Endometrial microvascular endothelial cells (primary cell): ENCODE measurements at regions not wholly inside any gene's neighbourhood (a gene's known extent, or its start where the extent isn't known, plus 50 kb on each side); places are given as distances from the start of the nearest gene placed in this dataset.

ENCODE experiments used
- in situ Hi-C: cut with HindIII; loops from 2 replicates; pipeline ENCODE4 v1.10.0; 2017; ENCODE audit warnings: low sequenced_read_pairs, low pct_unique_long_range_greater_than_20kb; ENCODE audit errors: inconsistent ontology term

DNA sequence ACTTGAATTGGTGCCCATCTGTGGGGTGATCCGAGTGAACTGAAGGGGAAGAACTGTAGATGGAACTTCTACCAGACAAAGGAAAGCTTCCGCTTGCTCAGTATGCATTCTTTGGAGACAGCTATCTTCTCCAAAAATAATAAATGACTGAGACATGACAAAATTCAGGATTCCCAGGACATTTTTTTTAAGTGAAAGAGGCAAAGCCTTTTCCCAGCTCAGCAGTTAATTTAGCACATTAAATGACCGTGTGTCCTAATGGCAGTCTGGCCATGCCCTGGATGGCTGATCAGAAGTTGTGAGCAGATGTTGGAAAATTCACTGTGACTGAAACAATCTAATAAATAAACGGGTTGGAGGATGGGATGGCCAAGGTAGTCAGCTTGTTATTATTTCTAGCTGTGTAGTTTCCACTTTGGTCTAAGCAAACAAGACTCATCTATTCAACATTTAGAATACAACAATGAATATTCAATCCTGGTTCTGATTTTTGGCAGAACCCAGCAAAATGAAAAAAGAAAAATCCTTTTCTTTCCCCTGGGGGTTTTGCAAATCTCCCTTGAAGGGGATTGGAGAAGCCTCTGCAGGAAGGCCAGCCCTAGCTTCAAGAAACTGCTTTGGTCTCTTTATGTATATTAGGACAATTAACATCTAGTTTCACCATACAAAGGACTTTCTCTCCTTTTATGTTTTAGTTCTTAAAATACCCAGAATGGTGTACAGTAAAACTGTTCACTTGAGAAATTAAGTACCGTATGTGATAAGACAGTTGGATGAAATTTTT lies 540.9 kb upstream of the MDFIC2 start:
- in situ Hi-C loops, result no loop called here

- in situ Hi-C loops, result no loop called here
Measured at GRCh38 chr3:70849911-70850699, 537.7 kb upstream of the MDFIC2 start.

DNA sequence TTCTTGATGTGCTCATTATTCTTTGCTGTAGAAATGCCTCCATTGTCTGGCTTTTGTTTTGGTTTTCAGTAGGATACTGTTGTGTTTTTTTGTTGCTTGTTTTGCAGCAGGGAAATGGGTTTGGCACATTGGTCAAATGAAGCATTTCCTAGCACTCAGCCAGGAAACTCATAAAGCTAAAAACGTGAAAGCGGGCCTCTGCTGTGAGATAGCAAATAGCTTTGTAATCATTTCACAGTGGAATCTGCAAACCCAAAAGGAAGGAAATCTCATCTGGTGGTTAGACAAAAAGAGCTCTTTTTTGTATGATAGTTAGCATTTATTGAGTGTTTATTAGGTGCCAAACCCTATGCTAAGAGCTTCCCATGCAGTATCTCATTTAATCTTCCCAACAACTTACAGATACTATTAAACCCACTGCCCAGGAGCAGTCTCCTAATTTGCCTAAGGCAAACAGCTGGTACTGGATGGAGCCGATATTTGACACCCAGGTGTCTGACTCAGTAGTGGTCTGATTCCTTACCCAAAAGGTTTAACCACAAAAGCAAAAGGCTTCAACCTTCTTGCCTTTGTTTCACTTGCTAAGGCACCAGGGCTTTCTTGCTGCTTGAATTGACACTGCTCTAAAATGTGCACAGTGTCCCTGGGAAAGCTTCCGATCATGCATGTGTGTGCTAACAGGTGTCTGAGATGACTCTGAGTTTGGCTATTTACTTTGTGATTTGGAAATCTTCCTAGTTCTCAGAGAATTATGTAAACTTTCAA lies 527.9 kb upstream of the MDFIC2 start:
- in situ Hi-C loops, result no loop called here

GRCh38 chr3:70833239-70833960 lies 521.0 kb upstream of the MDFIC2 start:
- in situ Hi-C loops, result no loop called here

DNA sequence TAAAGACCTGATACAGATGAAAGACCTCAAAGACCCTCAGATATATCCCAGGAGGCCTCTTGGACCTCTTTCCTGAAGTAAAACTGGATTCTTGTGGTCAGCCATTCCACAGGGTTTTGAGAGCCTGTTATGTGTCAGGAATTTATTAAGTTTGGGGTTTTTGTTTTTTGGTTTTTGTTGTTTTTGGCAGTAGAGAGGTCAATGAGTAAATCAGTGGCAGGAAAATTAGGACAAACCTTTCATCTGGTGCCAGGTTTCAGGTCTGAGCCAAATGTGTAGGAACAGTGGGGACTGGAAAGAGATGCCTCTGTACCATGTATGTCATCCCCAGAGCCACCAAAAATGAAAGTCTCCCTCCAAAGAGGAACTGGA lies 520.4 kb upstream of the MDFIC2 start:
- in situ Hi-C loops, result no loop called here

GRCh38 chr3:70832089-70832833 lies 519.8 kb upstream of the MDFIC2 start:
- in situ Hi-C loops, result no loop called here

DNA sequence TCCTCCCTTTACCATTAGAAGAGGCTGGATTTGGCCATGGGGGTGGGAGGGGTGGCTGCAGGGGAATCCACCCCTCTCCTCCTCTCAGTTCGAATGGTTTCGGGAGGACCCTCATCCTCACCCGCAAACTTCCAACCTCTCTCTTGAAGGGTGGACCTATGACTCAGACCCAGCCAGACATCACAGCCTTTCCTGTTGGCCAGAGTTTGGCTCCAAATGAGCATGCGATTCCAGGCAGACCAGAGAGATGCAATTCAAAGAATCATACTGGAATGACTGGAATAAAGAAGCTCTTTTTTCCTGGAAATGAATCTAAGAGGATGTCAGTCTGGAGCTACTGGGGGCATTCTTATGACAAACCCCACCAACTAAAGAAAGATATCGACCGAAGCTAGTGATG lies 516.7 kb upstream of the MDFIC2 start:
- in situ Hi-C loops, result no loop called here

- in situ Hi-C loops, result no loop called here
Measured at GRCh38 chr3:70824773-70825172, 512.3 kb upstream of the MDFIC2 start.

DNA sequence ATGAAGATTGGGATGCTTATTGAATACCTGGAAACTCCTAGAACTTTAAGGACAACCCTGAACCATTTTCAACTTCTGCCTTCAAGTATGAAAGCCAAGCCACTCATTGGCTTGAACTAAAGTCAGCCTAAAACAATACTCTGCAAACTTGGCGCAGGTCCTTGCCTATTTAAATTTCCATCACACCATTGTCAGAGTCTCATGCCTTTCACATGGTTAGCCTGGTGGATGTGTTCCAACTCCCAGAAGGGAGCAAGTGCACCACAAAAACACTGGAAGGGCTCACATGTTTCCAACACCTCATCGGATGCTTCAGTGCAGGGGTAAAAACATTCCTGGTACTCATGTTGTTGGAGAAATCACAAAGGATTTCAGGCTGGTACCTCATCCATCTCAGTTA lies 511.6 kb upstream of the MDFIC2 start:
- in situ Hi-C loops, result no loop called here

DNA sequence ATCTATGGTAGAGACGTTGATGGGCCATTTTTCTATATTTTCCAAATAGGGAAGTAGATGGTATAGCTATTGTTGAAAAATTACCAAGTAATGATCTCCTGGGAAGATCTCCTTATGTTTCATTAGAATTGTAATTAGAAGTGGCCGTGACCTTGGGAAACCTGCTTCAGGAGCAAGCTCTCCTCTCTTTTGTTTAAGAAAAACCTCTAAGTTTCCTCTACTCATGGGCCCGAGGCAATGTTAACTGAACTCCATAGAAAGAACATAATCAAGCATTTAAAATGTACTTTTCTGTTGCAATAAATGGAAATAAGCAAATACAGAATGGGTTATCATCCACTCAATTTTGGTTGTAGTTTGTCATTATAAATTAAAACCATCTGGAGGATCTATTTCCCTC lies 511.2 kb upstream of the MDFIC2 start:
- in situ Hi-C loops, result no loop called here

- in situ Hi-C loops, result no loop called here
Measured at GRCh38 chr3:70822669-70823068, 510.2 kb upstream of the MDFIC2 start.

- in situ Hi-C loops, result no loop called here
Measured at GRCh38 chr3:70821602-70822001, 509.2 kb upstream of the MDFIC2 start.

- in situ Hi-C loops, result no loop called here
Measured at GRCh38 chr3:70820397-70820796, 508.0 kb upstream of the MDFIC2 start.

GRCh38 chr3:70818145-70818544 lies 505.7 kb upstream of the MDFIC2 start:
- in situ Hi-C loops, result no loop called here

GRCh38 chr3:70816346-70816745 lies 503.9 kb upstream of the MDFIC2 start:
- in situ Hi-C loops, result no loop called here

- in situ Hi-C loops, result no loop called here
Measured at GRCh38 chr3:70815817-70816216, 503.4 kb upstream of the MDFIC2 start.

DNA sequence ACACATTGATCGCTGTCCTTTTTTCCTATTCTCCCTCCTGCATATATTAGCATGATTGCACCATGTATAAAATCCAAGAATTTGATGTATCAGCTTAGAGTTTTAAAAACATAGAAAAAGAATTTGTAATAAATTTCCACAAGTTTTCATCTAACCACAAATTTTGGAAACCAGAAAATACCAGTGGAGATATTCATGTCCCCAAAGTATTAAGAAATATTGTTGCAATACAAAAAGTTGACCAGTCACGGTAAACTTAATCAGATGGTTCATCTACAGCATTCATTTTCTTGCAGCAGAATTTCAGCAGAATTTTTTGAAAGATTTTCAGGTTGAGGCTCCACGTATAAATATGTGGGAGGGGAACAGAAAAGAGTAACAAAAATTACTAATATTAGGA lies 500.9 kb upstream of the MDFIC2 start:
- in situ Hi-C loops, result no loop called here

GRCh38 chr3:70811880-70812279 lies 499.4 kb upstream of the MDFIC2 start:
- in situ Hi-C loops, result no loop called here
